DMS53 (cell line): ENCODE measurements at regions not wholly inside any gene's neighbourhood (a gene's known extent, or its start where the extent isn't known, plus 50 kb on each side); places are given as distances from the start of the nearest gene placed in this dataset.
A peak's percentile ranks its signal among the peaks of the same experiment; 100 is the strongest.
"Not testable (repeated sequence)": the region's sequence is repeated elsewhere in the genome, so short reads cannot be mapped to it uniquely, and the experiment has no call there.

Experiments
- DNase-seq: peaks from one replicate; lab custom pipeline; 2025; lab: John Stamatoyannopoulos, UW

DNA sequence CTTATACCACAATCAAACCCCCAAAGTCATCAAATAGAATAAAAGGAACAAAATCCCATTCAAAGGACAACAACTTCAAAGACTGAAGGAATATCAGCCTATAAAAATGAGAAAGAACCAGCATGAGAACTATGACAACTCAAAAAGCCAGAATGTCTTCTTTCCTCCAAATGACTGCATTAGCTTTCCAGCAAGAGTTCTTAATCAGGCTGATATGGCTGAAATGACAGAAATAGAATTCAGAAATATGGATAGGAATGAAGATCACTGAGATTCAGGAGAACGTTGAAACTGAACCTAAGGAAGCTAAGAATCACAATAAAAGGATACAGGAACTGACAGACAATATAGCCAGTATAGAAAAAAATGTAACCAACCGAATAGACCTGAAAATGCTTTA, 109.5 kb downstream of the SINHCAF start:
- no peak for DNase-seq

- no peak for DNase-seq
Measured at GRCh38 chr12:31217356-31218130, 108.4 kb downstream of the SINHCAF start.

DNA sequence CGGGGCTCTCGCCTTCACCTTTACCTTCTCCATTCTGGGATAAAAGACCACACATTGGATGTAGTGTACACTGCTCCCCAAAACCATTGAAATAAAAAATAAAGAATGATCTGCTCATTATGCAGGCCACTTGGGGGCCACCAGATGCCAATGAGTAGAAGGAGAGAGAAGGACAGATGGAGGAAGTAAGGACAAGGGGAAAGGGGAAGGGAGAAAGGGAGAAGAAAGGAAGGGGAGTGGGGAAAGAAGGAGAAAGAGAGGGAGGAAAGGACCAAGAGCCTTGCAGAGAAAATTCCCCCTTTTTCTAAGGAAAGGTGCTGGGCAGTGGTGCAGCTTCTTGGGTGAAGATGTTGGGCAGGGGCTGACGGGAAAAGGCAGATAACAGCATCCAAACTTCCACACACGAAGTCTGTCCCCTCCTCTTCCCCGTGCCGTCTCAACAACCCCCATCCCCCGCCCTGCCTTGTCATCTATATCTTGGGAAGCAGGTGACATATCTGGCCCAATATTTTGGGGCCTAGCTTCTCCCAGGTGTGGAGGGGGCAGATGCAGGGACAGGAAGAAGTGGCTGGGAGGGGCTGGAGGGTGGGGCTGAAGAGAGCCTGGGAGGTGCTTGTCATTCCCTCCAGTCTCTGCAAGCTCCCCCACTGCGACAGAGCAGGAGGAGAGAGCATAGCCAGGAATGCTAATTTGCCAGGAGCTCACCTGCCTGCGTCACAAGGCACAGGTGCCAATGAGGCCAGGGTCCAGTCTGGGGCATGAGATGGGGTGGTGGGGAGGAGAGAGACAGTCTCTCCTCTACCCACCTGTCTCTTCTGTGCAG, 107.5 kb downstream of the SINHCAF start:
- no peak for DNase-seq

DNA sequence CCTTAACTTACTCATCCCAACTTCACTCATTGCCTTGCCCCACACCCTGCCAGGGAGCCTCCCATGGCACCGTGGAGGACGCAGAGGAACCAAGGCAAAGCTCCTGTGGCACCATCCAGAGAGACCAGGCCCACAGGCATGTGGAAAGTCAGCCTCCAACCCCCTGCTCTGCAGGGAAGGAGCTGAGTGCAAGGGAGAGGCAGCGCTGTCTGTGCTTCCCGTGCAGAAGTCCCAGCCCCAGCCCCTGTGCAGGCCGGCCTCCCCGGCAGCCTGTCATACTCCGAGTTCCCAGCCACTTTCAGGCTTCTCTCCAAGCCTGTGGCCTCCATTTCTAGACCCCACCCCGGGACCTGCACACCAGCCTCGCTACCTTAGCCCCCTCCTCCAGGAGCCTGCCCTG, 106.4 kb downstream of the SINHCAF start:
- DNase-seq: no peak

DNA sequence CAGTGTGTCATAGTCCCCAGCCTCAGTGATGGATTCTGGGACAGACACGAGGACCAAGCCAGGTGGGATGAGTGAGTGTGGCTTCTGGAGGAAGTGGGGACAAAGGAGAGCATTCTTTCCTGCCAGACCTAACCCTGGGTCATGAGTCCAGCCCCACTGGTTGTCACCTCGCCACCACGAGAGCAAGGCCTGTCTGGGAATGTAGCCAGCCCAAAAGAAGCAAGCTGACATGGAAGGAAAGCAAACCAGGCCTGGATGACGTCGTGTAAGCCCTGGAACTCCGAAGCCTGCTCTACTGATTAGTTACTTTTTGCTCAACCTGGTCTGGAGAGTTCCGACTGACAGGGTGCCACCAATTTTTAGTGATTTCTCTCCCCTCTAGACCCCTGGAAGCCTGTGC, 105.9 kb downstream of the SINHCAF start:
- no peak for DNase-seq

- DNase-seq: peak; percentile 81
Measured at GRCh38 chr12:31220633-31221550, 105.1 kb downstream of the SINHCAF start.

GRCh38 chr12:31221551-31221945, 104.4 kb downstream of the SINHCAF start:
- no peak for DNase-seq

DNA sequence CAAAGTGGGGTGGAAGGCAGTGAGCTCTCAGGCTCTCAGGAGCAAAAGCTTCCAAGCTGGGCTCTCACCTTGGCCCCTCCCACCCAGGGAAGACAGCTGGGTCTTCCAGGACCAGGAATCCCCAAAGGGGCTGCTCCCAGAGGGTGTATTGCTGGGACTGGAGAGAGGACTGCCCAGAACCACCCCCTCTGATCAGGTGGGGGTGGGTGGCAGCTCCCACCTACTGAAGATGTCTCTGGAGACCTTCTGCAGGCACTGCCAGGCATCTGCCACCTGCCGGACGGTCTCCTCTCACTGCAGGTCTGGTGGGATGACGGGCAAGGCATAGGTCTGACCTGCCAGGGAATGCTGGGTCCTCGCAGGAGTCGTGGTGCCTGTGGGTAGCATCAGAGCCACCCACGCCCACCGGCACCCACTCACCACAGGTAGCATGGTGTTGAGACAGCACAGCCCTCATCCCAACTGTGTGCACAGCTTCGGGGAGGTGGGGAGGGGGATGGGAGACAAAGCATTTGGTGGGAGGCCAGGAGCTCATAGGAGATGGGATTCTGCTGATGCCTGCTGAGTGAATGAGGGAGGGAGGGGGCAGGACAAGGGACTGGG, 103.2 kb downstream of the SINHCAF start:
- no peak for DNase-seq

DNA sequence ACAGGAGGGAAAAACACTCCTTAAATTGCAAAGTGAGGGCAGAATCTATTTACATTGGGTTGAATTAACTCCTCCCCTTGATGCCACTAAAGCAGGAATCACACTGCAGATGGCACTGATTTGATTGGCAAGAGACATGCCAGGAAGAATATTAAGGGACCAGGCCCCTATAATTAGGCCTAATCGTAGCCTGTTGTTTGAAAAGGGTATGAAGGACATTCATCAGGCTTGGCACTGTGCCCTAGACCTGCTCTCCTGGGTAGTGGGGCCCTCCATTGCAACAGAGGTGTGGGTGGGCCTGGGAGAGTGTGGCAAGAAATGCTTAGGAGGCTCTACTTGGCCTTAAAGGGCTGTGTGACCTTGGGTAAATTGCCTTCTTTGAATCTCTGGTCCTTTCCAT, 102.3 kb downstream of the SINHCAF start:
- not testable (repeated sequence) for DNase-seq

GRCh38 chr12:31224768-31225448, 101.0 kb downstream of the SINHCAF start:
- no peak for DNase-seq

DNA sequence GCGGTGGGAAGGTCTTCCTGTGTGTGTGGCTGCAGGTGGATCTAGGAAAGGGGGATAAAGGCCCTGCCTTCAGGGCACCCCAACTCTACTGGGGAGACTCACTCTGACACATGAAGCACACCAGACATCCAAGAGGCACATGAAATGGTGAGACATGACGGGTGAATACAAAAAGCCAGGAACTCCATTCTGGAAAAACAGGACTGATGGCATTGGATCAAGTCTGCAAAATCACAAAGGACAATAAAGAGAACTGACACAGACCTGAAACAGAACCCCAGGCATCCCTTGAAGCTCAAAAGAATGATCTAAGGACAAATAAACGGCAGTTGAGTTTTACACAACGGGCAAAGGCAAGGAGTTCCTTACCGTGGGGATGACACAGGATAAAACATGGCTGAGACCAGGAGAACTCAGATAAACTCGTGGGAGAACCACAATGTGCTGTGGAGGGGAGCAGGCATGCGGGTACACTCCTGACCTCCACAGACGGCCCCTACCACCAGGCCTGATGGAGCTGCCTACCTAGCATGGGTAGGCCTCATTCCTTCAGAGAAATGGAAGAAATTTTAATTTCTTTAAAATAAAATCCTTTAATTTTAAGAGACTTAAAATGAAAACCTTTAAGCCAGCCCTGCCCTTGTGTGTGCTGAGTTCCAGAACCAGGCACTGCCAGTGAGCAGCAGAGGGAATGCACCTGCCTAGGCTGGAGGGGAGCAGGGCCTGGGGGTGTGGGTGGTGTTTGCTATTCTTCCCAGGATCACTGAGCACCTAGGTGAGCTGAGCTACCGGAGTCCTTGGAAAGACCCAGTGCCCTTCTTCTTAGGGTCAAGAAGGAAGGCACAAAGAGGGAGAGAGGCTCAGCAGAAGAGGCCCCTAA, 100.1 kb downstream of the SINHCAF start:
- no peak for DNase-seq

DNA sequence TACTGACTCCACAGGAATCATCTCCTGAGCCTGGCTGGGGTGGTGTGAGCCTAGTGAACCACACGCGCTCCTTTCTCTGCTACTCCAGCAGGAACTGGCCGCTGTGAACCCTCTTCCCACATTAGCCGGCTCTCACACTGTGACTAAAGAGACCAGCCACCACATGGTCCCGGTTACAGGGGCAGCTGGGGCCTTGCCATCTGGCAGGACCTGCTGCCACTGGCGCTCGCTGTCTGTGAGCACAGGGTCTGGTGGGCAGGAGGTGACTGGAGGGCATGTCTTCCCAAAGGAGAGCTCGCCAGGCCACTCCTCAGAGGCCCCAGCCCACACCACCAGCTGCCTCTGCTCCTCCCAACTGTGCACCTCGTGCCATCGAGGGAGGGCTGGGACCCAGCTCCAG, 99.3 kb downstream of the SINHCAF start:
- no peak for DNase-seq

DNA sequence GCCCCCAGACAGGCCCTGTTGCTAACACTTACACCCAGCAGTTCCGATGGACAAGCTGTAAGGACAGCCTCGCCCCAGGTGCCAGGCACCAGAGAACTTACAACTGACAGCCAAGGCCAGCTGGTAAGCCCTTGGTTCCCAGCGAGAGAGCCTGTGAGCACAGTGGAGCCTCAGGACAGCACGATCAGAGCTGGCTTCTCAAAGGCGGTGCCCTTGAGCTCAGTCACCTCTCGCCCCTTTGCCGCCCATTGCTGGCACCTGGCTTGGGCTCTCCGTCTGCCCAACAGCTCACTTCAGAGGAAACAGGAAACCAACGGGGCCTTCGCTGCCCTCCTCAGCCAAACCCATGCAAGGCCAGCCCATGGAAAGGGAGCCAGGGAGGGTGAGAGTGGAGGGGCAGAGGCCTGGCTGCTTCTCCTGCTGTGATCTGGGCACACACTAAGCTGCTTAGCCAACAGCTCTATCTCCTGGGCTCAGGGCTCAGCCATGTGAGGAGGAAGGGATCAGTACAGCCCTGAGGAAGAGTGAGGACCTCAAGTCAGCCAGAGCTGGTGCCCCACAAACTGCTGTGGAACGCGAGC, 98.5 kb downstream of the SINHCAF start:
- no peak for DNase-seq

DNA sequence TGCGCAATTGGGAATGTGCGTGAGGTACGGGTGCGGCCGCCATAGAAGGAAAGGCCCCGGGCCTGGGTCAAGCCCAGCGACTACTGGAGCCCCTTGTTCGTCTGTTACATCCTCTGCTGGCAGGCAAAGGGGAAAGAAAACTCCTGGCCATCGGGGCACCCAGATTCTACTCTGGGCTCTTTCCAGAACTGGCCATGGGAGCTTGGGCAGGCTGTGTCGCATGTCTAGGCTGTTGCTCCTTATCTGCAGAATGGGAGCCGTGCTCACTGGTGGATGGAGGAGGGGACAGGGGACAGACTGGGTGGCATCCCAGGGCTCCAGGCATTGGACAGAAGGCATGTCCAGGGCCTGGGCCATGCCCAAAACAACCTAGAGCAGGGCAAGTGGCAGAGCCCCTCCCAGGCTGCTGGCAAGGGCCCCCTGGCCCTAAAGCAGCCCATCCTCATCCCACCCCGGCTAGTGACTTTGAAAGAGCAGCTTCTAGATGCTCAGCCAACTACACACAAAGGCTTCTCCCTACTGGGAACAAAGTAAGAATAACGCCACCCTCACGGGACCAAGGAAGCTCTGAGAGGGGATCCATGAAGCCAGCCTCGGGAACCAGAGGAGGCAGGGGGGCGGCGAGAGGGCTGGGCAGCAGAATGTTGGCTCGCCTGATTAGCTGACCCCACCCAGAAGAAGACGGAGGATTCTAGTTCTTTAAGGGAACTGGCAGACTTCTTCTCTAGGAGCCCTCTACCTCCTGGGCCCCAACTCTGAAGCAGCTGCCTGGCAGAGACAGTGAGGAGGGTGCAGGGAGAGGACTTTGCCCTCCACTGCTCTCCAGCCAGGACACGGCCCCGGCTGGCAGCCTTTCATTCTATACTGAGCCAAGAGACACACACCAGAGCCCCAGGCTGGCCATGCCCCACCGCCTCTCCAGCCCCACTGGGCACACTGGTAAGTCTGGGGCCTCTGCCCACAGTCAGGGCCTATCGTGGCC, 96.8 kb downstream of the SINHCAF start:
- DNase-seq: peak; percentile 62

DNA sequence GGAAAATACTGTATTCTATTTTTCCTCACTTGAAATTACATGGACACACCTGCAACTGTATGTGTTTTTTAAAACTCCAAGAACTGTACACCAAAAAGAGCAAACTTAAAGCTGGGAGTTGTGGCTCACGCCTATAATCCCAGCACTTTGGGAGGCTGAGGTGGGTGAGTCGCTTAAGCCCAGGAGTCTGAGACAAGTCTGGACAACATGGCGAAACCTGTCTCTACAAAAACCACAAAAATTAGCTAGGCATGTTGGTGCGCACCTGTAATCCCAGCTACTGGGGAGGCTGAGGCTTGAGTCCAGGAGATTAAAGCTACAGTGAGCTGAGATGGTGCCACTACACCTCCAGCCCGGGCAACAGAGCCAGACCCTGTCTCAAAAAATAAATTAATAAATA, 95.9 kb downstream of the SINHCAF start:
- no peak for DNase-seq
